Transverse colon (tissue), 4 donors: ENCODE measurements at regions not wholly inside any gene's neighbourhood (a gene's known extent, or its start where the extent isn't known, plus 50 kb on each side); places are given as distances from the start of the nearest gene placed in this dataset.

Source experiments
- DNase-seq: peaks from one replicate; pipeline ENCODE4 v3.0.0-alpha.2; 2019
- H3K27ac ChIP-seq, 4 donors: fragments of 200-600 bp; sonication (generic); 2 replicates each; pipeline ENCODE4 v1.5.1; 2016 to 2018; ENCODE audit warnings: inconsistent platforms in 4 of 4
- H3K27me3 ChIP-seq: fragments of 200-600 bp; sonication (generic); 2 replicates; pipeline ENCODE4 v1.5.1; 2017; ENCODE audit warnings: inconsistent platforms
- H3K36me3 ChIP-seq, 4 donors: fragments of 200-600 bp; sonication (generic); 2 replicates each; pipeline ENCODE4 v1.5.1; 2017 to 2019; ENCODE audit warnings: inconsistent platforms in 4 of 4
- H3K4me1 ChIP-seq, 4 donors: fragments of 200-600 bp; sonication (generic); 2 replicates each; pipeline ENCODE4 v1.5.1; 2017 to 2020; ENCODE audit warnings: inconsistent platforms in 4 of 4
- H3K4me3 ChIP-seq, 4 donors: fragments of 200-600 bp; sonication (generic); 1 replicate in 1 of 4; 2 replicates in 3 of 4; pipeline versions ENCODE4 v1.5.1 to v1.6.1; 2017 to 2019; ENCODE audit warnings: inconsistent platforms in 4 of 4
- H3K9me3 ChIP-seq, 2 donors: fragments of 200-600 bp; sonication (generic); 2 replicates each; pipeline ENCODE4 v1.5.1; 2017 to 2019; ENCODE audit warnings: inconsistent platforms in 2 of 2
- EP300 ChIP-seq: sonication (generic); formaldehyde crosslinking; IDR thresholded peaks from one replicate; pipeline ENCODE4 v1.6.1; 2017; ENCODE audit warnings: antibody characterized with exemption, low read depth
- POLR2A ChIP-seq: fragments of 450-650 bp; IDR thresholded peaks from one replicate; pipeline ENCODE4 v1.6.1; 2016; ENCODE audit warnings: antibody characterized with exemption, mild to moderate bottlenecking, moderate library complexity
- POLR2AphosphoS5 ChIP-seq, 3 donors: sonication (generic); formaldehyde crosslinking; IDR thresholded peaks; one replicate each; pipeline ENCODE4 v1.6.1; 2016; ENCODE audit warnings: antibody characterized with exemption in 3 of 3
- WGBS, 2 donors: methylation state at CpG; one replicate each; pipeline ENCODE4 v1.1.5; 2018; ENCODE audit warnings: low coverage in 1 of 2; 5-methylcytosine and 5-hydroxymethylcytosine counted together
- in situ Hi-C, 4 donors: fragments of 200-750 bp; cut with MboI; loops; one replicate each; pipeline versions ENCODE4 v1.15.0 to v1.15.1; 2017; ENCODE audit warnings: low sequenced_read_pairs in 3 of 4, low pct_ligation_motif_present in 1 of 4, low pct_unique_long_range_greater_than_20kb in 1 of 4
- intact Hi-C: fragments of 100-400 bp; cut with DNase I; formaldehyde crosslinking; loops from one replicate; pipeline ENCODE4 v1.15.1; 2023; ENCODE audit warnings: low total_unique reads
- TF ChIP-seq, protein P1 (sequence below), 5 experiments: fragments of 200-600 bp in 3 of 5; fragments of 450-650 bp in 2 of 5; sonication (generic) in 3 of 5; IDR thresholded peaks; 1 replicate in 2 of 5; 2 replicates in 3 of 5; pipeline ENCODE4 v1.5.1; 2016 to 2017; ENCODE audit warnings: antibody characterized with exemption in 5 of 5, inconsistent platforms in 3 of 5, mild to moderate bottlenecking in 2 of 5, moderate library complexity in 1 of 5

DNA sequence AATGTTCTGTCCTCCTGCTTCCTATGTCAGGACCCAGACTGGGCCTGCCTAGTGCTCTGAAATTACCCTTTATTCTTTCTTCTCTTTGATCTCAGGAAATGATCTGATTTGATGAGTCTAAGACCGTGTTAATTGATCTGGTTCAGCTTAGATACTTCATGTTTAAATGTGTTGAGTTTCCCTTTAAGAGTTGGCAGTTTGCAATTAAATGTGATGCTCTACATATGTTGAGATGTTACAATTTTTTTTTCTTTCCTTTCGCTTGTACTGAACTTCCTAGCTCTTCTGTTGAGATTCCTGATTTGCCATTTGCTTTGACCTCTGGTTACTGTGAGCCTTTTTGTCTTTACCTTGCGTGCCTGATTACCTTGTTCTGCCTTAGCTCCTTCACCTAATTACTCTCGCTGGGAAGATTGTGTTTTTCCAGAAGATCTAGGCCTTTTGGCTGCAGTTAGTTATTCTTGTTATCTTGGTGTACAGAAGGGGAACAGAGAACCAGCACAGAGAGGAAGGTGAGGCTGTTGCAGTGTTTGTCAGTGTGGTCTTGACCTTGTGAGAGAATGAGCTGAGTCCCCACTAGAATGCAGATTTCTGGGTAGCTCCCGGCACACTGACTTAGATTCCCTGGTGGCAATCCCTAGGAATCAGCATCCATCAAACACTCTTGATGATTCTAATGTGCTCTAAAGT lies 203.6 kb downstream of the EDEM1 start:
- Histone ChIP-seq H3K9me3 (no peaks in the 10 kb centered on the region), H3K27ac (no peak overlapping the region), H3K4me3 (no peak overlapping the region), H3K4me1 (no peaks in the 10 kb centered on the region), H3K27me3 (no peaks in the 10 kb centered on the region), H3K36me3 (no peaks in the 10 kb centered on the region)
- WGBS, 2 donors = 62 to 90% methylated on average over 5 of the region's 5 CpGs
- in situ Hi-C loops (no loop called here), intact Hi-C loops (no loop called here)
- DNase-seq = no peak
- no peak for TF ChIP-seq EP300
- no peak for TF ChIP-seq POLR2AphosphoS5 (IDR thresholded peaks at IDR 0.05)
- TF ChIP-seq, protein P1, sequence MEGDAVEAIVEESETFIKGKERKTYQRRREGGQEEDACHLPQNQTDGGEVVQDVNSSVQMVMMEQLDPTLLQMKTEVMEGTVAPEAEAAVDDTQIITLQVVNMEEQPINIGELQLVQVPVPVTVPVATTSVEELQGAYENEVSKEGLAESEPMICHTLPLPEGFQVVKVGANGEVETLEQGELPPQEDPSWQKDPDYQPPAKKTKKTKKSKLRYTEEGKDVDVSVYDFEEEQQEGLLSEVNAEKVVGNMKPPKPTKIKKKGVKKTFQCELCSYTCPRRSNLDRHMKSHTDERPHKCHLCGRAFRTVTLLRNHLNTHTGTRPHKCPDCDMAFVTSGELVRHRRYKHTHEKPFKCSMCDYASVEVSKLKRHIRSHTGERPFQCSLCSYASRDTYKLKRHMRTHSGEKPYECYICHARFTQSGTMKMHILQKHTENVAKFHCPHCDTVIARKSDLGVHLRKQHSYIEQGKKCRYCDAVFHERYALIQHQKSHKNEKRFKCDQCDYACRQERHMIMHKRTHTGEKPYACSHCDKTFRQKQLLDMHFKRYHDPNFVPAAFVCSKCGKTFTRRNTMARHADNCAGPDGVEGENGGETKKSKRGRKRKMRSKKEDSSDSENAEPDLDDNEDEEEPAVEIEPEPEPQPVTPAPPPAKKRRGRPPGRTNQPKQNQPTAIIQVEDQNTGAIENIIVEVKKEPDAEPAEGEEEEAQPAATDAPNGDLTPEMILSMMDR (IDR thresholded peaks at IDR 0.05) = no peak
- no peak for TF ChIP-seq POLR2A

DNA sequence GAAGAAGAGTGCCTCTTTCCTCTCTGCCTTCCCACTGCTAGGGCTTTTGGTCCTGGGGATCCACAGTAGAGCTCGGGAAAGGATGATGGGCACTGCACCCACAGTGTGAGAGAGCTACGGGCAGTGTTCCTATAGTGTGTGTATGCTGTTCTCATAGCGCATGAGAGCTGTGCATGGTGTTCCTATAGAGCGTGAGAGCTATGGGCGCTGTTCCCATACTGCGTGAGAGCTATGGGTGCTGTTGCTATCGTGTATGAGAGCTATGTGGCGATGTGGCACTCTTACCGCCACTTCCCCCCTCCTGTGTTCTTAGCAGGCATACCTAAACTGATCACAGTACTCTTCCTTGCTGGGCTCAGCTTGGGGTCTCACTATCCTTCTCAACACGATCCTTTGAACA lies 213.5 kb downstream of the EDEM1 start:
- DNase-seq = no peak

GRCh38 chr3:5404718-5405117 lies 217.2 kb downstream of the EDEM1 start:
- WGBS, 2 donors = 86 to 95% methylated on average over 2 of the region's 2 CpGs
- H3K4me1 ChIP-seq = no peaks in the 10 kb centered on the region
- in situ Hi-C loops (no loop called here), intact Hi-C loops (no loop called here)
- TF ChIP-seq, protein P1 (IDR thresholded peaks at IDR 0.05) = no peak
- TF ChIP-seq EP300 = no peak
- TF ChIP-seq POLR2AphosphoS5 (IDR thresholded peaks at IDR 0.05) = no peak
- no peak for TF ChIP-seq POLR2A
- H3K9me3 ChIP-seq = no peaks in the 10 kb centered on the region
- H3K27ac ChIP-seq = no peak overlapping the region
- H3K36me3 ChIP-seq = no peaks in the 10 kb centered on the region
- no peak overlapping the region for H3K4me3 ChIP-seq
- DNase-seq = no peak
- no peaks in the 10 kb centered on the region for H3K27me3 ChIP-seq

More for the DNA sequence above, 213.5 kb downstream of the EDEM1 start:
- Histone ChIP-seq H3K4me3 (no peak overlapping the region), H3K27ac (no peak overlapping the region), H3K4me1 (no peaks in the 10 kb centered on the region), H3K36me3 (no peaks in the 10 kb centered on the region), H3K9me3 (no peaks in the 10 kb centered on the region), H3K27me3 (no peaks in the 10 kb centered on the region)
- WGBS, 2 donors = 90% methylated on average over 10 of the region's 10 CpGs; no CpG with 5 or more reads in 1 of the 2 donors
- in situ Hi-C loops (no loop called here), intact Hi-C loops (no loop called here)
- no peak for TF ChIP-seq POLR2AphosphoS5 (IDR thresholded peaks at IDR 0.05)
- TF ChIP-seq POLR2A = no peak
- TF ChIP-seq, protein P1 (IDR thresholded peaks at IDR 0.05) = no peak
- no peak for TF ChIP-seq EP300

GRCh38 chr3:5411786-5412185 lies 224.3 kb downstream of the EDEM1 start:
- Histone ChIP-seq H3K9me3 (no peaks in the 10 kb centered on the region), H3K4me1 (no peaks in the 10 kb centered on the region), H3K4me3 (no peak overlapping the region), H3K27me3 (no peaks in the 10 kb centered on the region), H3K36me3 (no peaks in the 10 kb centered on the region), H3K27ac (no peak overlapping the region)
- no peak for DNase-seq
- no peak for TF ChIP-seq POLR2A
- no peak for TF ChIP-seq POLR2AphosphoS5 (IDR thresholded peaks at IDR 0.05)
- TF ChIP-seq, protein P1 (IDR thresholded peaks at IDR 0.05) = no peak
- TF ChIP-seq EP300 = no peak
- intact Hi-C loops (no loop called here), in situ Hi-C loops (no loop called here)
- WGBS, 2 donors = 89 to 100% methylated on average over 1 to 2 of the region's 2 CpGs
